ENCODE measurements at regions not wholly inside any gene's neighbourhood (a gene's known extent, or its start where the extent isn't known, plus 50 kb on each side); places are given as distances from the start of the nearest gene placed in this dataset.

DNA sequence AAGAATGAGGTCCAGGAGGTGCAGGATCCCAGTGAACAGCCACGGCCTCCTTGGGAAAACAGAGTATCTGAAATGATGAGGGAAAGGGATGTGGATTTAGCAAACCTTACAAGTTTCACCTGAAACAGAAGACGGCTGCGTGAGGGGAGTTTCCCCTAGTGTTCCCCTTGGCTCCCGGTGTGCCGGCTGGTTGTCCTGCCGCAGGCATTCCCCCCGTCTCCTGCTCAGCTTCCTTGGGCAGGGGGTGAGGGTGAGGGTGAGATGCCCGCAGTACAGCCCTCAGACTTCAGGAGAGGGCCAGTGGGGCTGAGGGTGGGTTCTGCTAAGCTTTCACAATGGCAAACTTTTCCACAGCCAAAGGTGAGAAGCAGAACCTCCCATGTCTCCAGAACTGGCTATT, 201.1 kb upstream of the SOX1 start:
- TF ChIP-seq, protein P1, sequence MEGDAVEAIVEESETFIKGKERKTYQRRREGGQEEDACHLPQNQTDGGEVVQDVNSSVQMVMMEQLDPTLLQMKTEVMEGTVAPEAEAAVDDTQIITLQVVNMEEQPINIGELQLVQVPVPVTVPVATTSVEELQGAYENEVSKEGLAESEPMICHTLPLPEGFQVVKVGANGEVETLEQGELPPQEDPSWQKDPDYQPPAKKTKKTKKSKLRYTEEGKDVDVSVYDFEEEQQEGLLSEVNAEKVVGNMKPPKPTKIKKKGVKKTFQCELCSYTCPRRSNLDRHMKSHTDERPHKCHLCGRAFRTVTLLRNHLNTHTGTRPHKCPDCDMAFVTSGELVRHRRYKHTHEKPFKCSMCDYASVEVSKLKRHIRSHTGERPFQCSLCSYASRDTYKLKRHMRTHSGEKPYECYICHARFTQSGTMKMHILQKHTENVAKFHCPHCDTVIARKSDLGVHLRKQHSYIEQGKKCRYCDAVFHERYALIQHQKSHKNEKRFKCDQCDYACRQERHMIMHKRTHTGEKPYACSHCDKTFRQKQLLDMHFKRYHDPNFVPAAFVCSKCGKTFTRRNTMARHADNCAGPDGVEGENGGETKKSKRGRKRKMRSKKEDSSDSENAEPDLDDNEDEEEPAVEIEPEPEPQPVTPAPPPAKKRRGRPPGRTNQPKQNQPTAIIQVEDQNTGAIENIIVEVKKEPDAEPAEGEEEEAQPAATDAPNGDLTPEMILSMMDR (IDR thresholded peaks at IDR 0.05 in 4 of 5, conservative IDR thresholded peaks at IDR 0.05 in 1 of 5): no peak
- no peak for TF ChIP-seq POLR2A (IDR thresholded peaks at IDR 0.05)

All from gastrocnemius medialis (tissue), 4 donors.